ENCODE measurements at regions not wholly inside any gene's neighbourhood (a gene's known extent, or its start where the extent isn't known, plus 50 kb on each side); places are given as distances from the start of the nearest gene placed in this dataset.

GRCh38 chr17:72233986-72234385, 113.2 kb downstream of the SOX9 start:
- Histone ChIP-seq H3K27me3 (ENCODE audit: control insufficient read depth, insufficient read depth, low read length) (no peaks in the 10 kb centered on the region), H3K4me3 (ENCODE audit: low read length) (no peak overlapping the region), H3K27ac (ENCODE audit: low read length) (no peak overlapping the region), H3K9me3 (ENCODE audit: control insufficient read depth, insufficient read depth, low read length) (no peaks in the 10 kb centered on the region), H3K36me3 (ENCODE audit: control insufficient read depth, insufficient read depth, low read length) (no peaks in the 10 kb centered on the region), H3K4me1 (ENCODE audit: control insufficient read depth, insufficient read depth, low read length) (peaks cover 5% of the 10 kb centered on the region; the same call in 1 of the 2 replicates)
- no peak for DNase-seq (ENCODE audit: low read depth, low spot score)
- no CpG with 5 or more reads among the region's 3 CpGs for WGBS (ENCODE audit: insufficient coverage, insufficient read length)

GRCh38 chr17:72234985-72235384, 114.2 kb downstream of the SOX9 start:
- DNase-seq (ENCODE audit: low read depth, low spot score): no peak
- Histone ChIP-seq H3K4me1 (ENCODE audit: control insufficient read depth, insufficient read depth, low read length) (peaks cover 5% of the 10 kb centered on the region; the same call in 1 of the 2 replicates), H3K36me3 (ENCODE audit: control insufficient read depth, insufficient read depth, low read length) (no peaks in the 10 kb centered on the region), H3K27me3 (ENCODE audit: control insufficient read depth, insufficient read depth, low read length) (no peaks in the 10 kb centered on the region), H3K9me3 (ENCODE audit: control insufficient read depth, insufficient read depth, low read length) (no peaks in the 10 kb centered on the region), H3K4me3 (ENCODE audit: low read length) (no peak overlapping the region), H3K27ac (ENCODE audit: low read length) (no peak overlapping the region)
- WGBS (ENCODE audit: insufficient coverage, insufficient read length): no CpG with 5 or more reads among the region's 5 CpGs

GRCh38 chr17:72236980-72237633, 116.3 kb downstream of the SOX9 start:
- DNase-seq (ENCODE audit: low read depth, low spot score): no peak
- Histone ChIP-seq H3K4me1 (ENCODE audit: control insufficient read depth, insufficient read depth, low read length) (peaks cover 5% of the 10 kb centered on the region; the same call in 1 of the 2 replicates), H3K9me3 (ENCODE audit: control insufficient read depth, insufficient read depth, low read length) (no peaks in the 10 kb centered on the region), H3K4me3 (ENCODE audit: low read length) (no peak overlapping the region), H3K36me3 (ENCODE audit: control insufficient read depth, insufficient read depth, low read length) (no peaks in the 10 kb centered on the region), H3K27ac (ENCODE audit: low read length) (no peak overlapping the region), H3K27me3 (ENCODE audit: control insufficient read depth, insufficient read depth, low read length) (no peaks in the 10 kb centered on the region)
- no CpG with 5 or more reads among the region's 13 CpGs for WGBS (ENCODE audit: insufficient coverage, insufficient read length)

DNA sequence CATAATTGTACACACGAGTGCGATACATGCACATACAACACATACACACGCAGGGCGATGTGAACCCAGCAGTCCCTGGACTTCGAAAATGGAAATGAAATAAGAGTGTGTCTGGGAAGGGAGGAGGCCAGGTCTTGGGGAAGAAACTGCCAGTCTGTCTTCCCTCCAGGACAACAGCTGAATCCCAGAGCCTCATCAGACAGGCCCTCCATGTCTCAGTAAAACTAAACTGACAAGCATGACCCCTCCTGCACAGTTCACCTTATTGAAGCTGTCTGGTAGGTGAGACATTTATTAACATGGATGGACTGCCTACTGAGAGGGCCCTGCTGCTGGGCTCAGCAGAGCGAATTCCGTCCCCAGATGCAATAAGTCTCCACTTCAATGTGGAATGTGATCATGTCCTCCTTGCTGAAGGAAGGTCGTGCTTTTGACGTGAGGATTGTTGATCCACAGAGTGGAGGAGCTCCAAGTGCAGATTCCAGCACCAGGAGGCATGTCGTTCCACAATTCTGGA, 117.4 kb downstream of the SOX9 start:
- H3K4me1 ChIP-seq (ENCODE audit: control insufficient read depth, insufficient read depth, low read length): peaks cover 5% of the 10 kb centered on the region; the same call in 1 of the 2 replicates
- WGBS (ENCODE audit: insufficient coverage, insufficient read length): no CpG with 5 or more reads among the region's 10 CpGs
- no peaks in the 10 kb centered on the region for H3K27me3 ChIP-seq (ENCODE audit: control insufficient read depth, insufficient read depth, low read length)
- H3K36me3 ChIP-seq (ENCODE audit: control insufficient read depth, insufficient read depth, low read length): no peaks in the 10 kb centered on the region
- no peak overlapping the region for H3K4me3 ChIP-seq (ENCODE audit: low read length)
- no peak for DNase-seq (ENCODE audit: low read depth, low spot score)
- H3K27ac ChIP-seq (ENCODE audit: low read length): no peak overlapping the region
- no peaks in the 10 kb centered on the region for H3K9me3 ChIP-seq (ENCODE audit: control insufficient read depth, insufficient read depth, low read length)

DNA sequence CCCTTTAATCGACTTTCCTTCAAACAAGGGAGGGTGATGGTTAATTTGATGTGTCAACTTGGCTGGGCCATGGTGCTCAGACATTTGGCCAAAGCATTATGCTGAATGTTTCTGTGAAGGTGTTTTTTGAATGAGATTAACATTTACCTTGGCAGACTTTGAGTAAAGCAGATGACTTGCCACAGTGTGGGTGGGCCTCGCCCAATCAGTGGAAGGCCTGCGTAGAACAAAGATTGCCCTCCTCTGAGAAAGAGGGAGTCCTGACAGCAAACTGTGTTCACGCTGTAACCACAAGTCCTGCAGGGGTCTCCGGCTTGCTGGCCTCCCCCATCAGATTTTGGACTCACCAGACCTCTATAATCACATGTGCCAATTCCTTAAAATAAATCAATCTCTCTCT, 118.7 kb downstream of the SOX9 start:
- no CpG with 5 or more reads among the region's 5 CpGs for WGBS (ENCODE audit: insufficient coverage, insufficient read length)
- H3K4me3 ChIP-seq (ENCODE audit: low read length): no peak overlapping the region
- H3K27me3 ChIP-seq (ENCODE audit: control insufficient read depth, insufficient read depth, low read length): no peaks in the 10 kb centered on the region
- no peak overlapping the region for H3K27ac ChIP-seq (ENCODE audit: low read length)
- DNase-seq (ENCODE audit: low read depth, low spot score): no peak
- no peaks in the 10 kb centered on the region for H3K9me3 ChIP-seq (ENCODE audit: control insufficient read depth, insufficient read depth, low read length)
- peaks cover 4% of the 10 kb centered on the region; the same call in 1 of the 2 replicates for H3K4me1 ChIP-seq (ENCODE audit: control insufficient read depth, insufficient read depth, low read length)
- no peaks in the 10 kb centered on the region for H3K36me3 ChIP-seq (ENCODE audit: control insufficient read depth, insufficient read depth, low read length)

DNA sequence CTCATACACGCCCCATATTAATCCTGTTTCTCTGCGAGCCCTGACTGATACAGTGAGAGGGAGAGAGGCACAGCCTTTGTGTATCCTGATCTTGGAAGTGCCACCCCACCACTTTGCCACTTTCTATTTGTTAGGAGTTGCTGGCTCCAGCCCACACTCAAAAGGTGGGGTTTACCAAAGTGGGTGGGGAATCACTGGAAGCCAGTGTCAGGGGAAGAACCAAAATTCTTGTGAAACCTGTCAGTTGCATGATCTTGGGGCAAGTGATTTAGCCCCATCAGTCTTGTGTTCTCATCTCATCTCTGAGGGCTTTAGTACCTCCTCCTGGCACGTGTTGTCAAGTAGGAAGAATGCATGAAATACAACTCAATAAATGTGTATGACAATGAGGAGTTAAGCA, 119.5 kb downstream of the SOX9 start:
- Histone ChIP-seq H3K9me3 (ENCODE audit: control insufficient read depth, insufficient read depth, low read length) (no peaks in the 10 kb centered on the region), H3K36me3 (ENCODE audit: control insufficient read depth, insufficient read depth, low read length) (no peaks in the 10 kb centered on the region), H3K4me1 (ENCODE audit: control insufficient read depth, insufficient read depth, low read length) (0 out of 2 replicates have a peak, but pooled peaks cover 2% of the 10 kb centered on the region), H3K4me3 (ENCODE audit: low read length) (no peak overlapping the region), H3K27me3 (ENCODE audit: control insufficient read depth, insufficient read depth, low read length) (no peaks in the 10 kb centered on the region), H3K27ac (ENCODE audit: low read length) (no peak overlapping the region)
- no peak for DNase-seq (ENCODE audit: low read depth, low spot score)
- WGBS (ENCODE audit: insufficient coverage, insufficient read length): no CpG with 5 or more reads among the region's 3 CpGs

- no peak for DNase-seq (ENCODE audit: low read depth, low spot score)
- no CpG with 5 or more reads among the region's 4 CpGs for WGBS (ENCODE audit: insufficient coverage, insufficient read length)
- no peak overlapping the region for H3K27ac ChIP-seq (ENCODE audit: low read length)
- no peak overlapping the region for H3K4me3 ChIP-seq (ENCODE audit: low read length)
- H3K27me3 ChIP-seq (ENCODE audit: control insufficient read depth, insufficient read depth, low read length): no peaks in the 10 kb centered on the region
- H3K4me1 ChIP-seq (ENCODE audit: control insufficient read depth, insufficient read depth, low read length): no peaks in the 10 kb centered on the region
- H3K36me3 ChIP-seq (ENCODE audit: control insufficient read depth, insufficient read depth, low read length): no peaks in the 10 kb centered on the region
- H3K9me3 ChIP-seq (ENCODE audit: control insufficient read depth, insufficient read depth, low read length): no peaks in the 10 kb centered on the region
Measured at GRCh38 chr17:72244494-72244893, 123.7 kb downstream of the SOX9 start.

GRCh38 chr17:72244956-72245355, 124.1 kb downstream of the SOX9 start:
- Histone ChIP-seq H3K4me3 (ENCODE audit: low read length) (no peak overlapping the region), H3K27ac (ENCODE audit: low read length) (no peak overlapping the region), H3K9me3 (ENCODE audit: control insufficient read depth, insufficient read depth, low read length) (no peaks in the 10 kb centered on the region), H3K36me3 (ENCODE audit: control insufficient read depth, insufficient read depth, low read length) (no peaks in the 10 kb centered on the region), H3K27me3 (ENCODE audit: control insufficient read depth, insufficient read depth, low read length) (no peaks in the 10 kb centered on the region), H3K4me1 (ENCODE audit: control insufficient read depth, insufficient read depth, low read length) (no peaks in the 10 kb centered on the region)
- no peak for DNase-seq (ENCODE audit: low read depth, low spot score)
- no CpG with 5 or more reads among the region's 2 CpGs for WGBS (ENCODE audit: insufficient coverage, insufficient read length)

DNA sequence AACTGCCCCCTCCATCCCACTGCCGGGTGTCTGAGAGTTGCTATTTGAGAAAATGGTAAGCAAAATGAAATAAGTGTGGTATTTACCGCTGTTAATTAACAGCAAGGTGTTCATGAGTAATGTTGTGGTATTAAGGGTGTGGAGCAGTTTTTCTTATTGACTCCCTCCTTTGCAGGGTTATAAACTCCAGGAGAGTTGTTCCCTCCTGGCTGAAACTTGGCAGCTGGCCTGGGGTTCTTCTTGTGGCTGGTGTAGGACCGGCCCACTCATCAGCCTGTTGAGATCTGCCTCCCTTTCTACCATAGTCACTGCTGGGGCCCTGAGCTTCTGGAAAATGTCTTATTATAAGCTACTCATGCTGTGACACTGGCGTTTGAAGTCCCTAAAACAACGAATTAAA, 128.6 kb downstream of the SOX9 start:
- Histone ChIP-seq H3K9me3 (ENCODE audit: control insufficient read depth, insufficient read depth, low read length) (no peaks in the 10 kb centered on the region), H3K36me3 (ENCODE audit: control insufficient read depth, insufficient read depth, low read length) (no peaks in the 10 kb centered on the region), H3K27me3 (ENCODE audit: control insufficient read depth, insufficient read depth, low read length) (no peaks in the 10 kb centered on the region), H3K27ac (ENCODE audit: low read length) (no peak overlapping the region), H3K4me1 (ENCODE audit: control insufficient read depth, insufficient read depth, low read length) (no peaks in the 10 kb centered on the region), H3K4me3 (ENCODE audit: low read length) (no peak overlapping the region)
- WGBS (ENCODE audit: insufficient coverage, insufficient read length): 100% methylated on average over 1 of the region's 5 CpGs
- DNase-seq (ENCODE audit: low read depth, low spot score): no peak

GRCh38 chr17:72250206-72250605, 129.4 kb downstream of the SOX9 start:
- no peaks in the 10 kb centered on the region for H3K4me1 ChIP-seq (ENCODE audit: control insufficient read depth, insufficient read depth, low read length)
- no peaks in the 10 kb centered on the region for H3K27me3 ChIP-seq (ENCODE audit: control insufficient read depth, insufficient read depth, low read length)
- no peaks in the 10 kb centered on the region for H3K9me3 ChIP-seq (ENCODE audit: control insufficient read depth, insufficient read depth, low read length)
- no peaks in the 10 kb centered on the region for H3K36me3 ChIP-seq (ENCODE audit: control insufficient read depth, insufficient read depth, low read length)
- H3K4me3 ChIP-seq (ENCODE audit: low read length): no peak overlapping the region
- no CpG with 5 or more reads among the region's 1 CpG for WGBS (ENCODE audit: insufficient coverage, insufficient read length)
- H3K27ac ChIP-seq (ENCODE audit: low read length): no peak overlapping the region
- no peak for DNase-seq (ENCODE audit: low read depth, low spot score)

DNA sequence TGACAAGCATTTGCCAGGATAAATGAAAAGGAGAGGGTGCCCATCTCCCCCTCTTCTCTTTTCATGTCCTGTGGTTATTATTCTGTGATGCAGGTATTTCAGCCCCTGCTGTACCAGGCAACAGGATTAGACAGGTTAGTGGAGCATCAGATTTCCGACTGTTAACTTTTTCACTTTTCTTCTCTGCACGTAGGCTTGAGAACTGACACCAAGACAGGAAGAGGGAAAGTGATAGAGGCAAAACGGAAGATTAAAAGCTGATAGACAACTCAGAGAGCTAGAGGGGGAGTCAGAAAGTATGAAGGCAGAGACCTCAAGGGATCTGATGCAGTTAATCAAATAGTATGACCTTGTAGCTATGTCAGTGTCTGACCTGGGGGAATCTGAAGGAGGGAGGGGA, 132.8 kb downstream of the SOX9 start:
- Histone ChIP-seq H3K27ac (ENCODE audit: low read length) (no peak overlapping the region), H3K4me1 (ENCODE audit: control insufficient read depth, insufficient read depth, low read length) (no peaks in the 10 kb centered on the region)

More for the DNA sequence above, 132.8 kb downstream of the SOX9 start:
- Histone ChIP-seq H3K36me3 (ENCODE audit: control insufficient read depth, insufficient read depth, low read length) (no peaks in the 10 kb centered on the region), H3K9me3 (ENCODE audit: control insufficient read depth, insufficient read depth, low read length) (no peaks in the 10 kb centered on the region), H3K4me3 (ENCODE audit: low read length) (no peak overlapping the region), H3K27me3 (ENCODE audit: control insufficient read depth, insufficient read depth, low read length) (no peaks in the 10 kb centered on the region)
- WGBS (ENCODE audit: insufficient coverage, insufficient read length): no CpG with 5 or more reads among the region's 3 CpGs
- DNase-seq (ENCODE audit: low read depth, low spot score): no peak

Data from iPS DF 6.9 (cell line).